Testis (tissue), 2 donors: ENCODE measurements at regions not wholly inside any gene's neighbourhood (a gene's known extent, or its start where the extent isn't known, plus 50 kb on each side); places are given as distances from the start of the nearest gene placed in this dataset.
"Not testable (repeated sequence)": the region's sequence is repeated elsewhere in the genome, so short reads cannot be mapped to it uniquely, and the experiment has no call there.

Experiments used
- DNase-seq: peaks from one replicate; pipeline ENCODE4 v3.0.0-alpha.2; 2019
- H3K27ac ChIP-seq, 2 donors: fragments of 200-600 bp; sonication (generic); one replicate each; pipeline ENCODE4 v1.5.1; 2019
- H3K27me3 ChIP-seq: fragments of 200-600 bp; sonication (generic); one replicate; pipeline ENCODE4 v1.5.1; 2019
- H3K36me3 ChIP-seq: fragments of 200-600 bp; sonication (generic); one replicate; pipeline ENCODE4 v1.5.1; 2017; ENCODE audit warnings: low read depth; ENCODE audit errors: missing control alignments
- H3K4me1 ChIP-seq: fragments of 200-600 bp; sonication (generic); one replicate; pipeline ENCODE4 v1.5.1; 2019
- H3K4me3 ChIP-seq, 2 donors: fragments of 200-600 bp; sonication (generic); one replicate each; pipeline ENCODE4 v1.5.1; 2017 to 2019
- H3K9me3 ChIP-seq: fragments of 200-600 bp; sonication (generic); one replicate; pipeline ENCODE4 v1.5.1; 2017
- CTCF ChIP-seq, 3 experiments: fragments of 450-650 bp in 2 of 3; fragments of 200-600 bp in 1 of 3; sonication (generic) in 1 of 3; IDR thresholded peaks; one replicate each; pipeline ENCODE4 v1.5.1; 2016 to 2019; ENCODE audit warnings: antibody characterized with exemption in 3 of 3, mild to moderate bottlenecking in 2 of 3, moderate library complexity in 1 of 3
- POLR2A ChIP-seq: fragments of 450-650 bp; IDR thresholded peaks from one replicate; pipeline ENCODE4 v1.6.1; 2017; ENCODE audit warnings: antibody characterized with exemption, mild to moderate bottlenecking, moderate library complexity
- WGBS, 2 donors: methylation state at CpG; one replicate each; pipeline ENCODE4 v1.1.5; 2018; 5-methylcytosine and 5-hydroxymethylcytosine counted together
- intact Hi-C: fragments of 100-400 bp; cut with DNase I; formaldehyde crosslinking; loops from one replicate; pipeline ENCODE4 v1.15.1; 2023; ENCODE audit warnings: low total_unique reads

- WGBS, 2 donors: 89 to 91% methylated on average over 6 of the region's 6 CpGs
- Histone ChIP-seq H3K4me1 (peaks cover 6% of the 10 kb centered on the region), H3K9me3 (no peaks in the 10 kb centered on the region), H3K4me3 (no peak overlapping the region), H3K36me3 (no peaks in the 10 kb centered on the region), H3K27me3 (no peaks in the 10 kb centered on the region), H3K27ac (no peak overlapping the region)
- intact Hi-C loops: no loop called here
- DNase-seq: no peak
- TF ChIP-seq POLR2A (no peak), CTCF (IDR thresholded peaks at IDR 0.05) (no peak)
These were observed 430.6 kb upstream of the ID2 start for GRCh38 chr2:8251291-8251690.

GRCh38 chr2:8251856-8252255 lies 430.0 kb upstream of the ID2 start:
- no peak for DNase-seq

GRCh38 chr2:8252997-8253694 lies 428.7 kb upstream of the ID2 start:
- intact Hi-C loops: no loop called here
- WGBS, 2 donors: 77 to 85% methylated on average over 10 of the region's 10 CpGs
- no peak overlapping the region for H3K4me3 ChIP-seq
- TF ChIP-seq CTCF (IDR thresholded peaks at IDR 0.05): no peak
- TF ChIP-seq POLR2A: no peak
- H3K9me3 ChIP-seq: no peaks in the 10 kb centered on the region
- no peaks in the 10 kb centered on the region for H3K27me3 ChIP-seq
- no peak for DNase-seq
- H3K36me3 ChIP-seq: no peaks in the 10 kb centered on the region
- no peaks in the 10 kb centered on the region for H3K4me1 ChIP-seq
- H3K27ac ChIP-seq: no peak overlapping the region

More at GRCh38 chr2:8251856-8252255, 430.0 kb upstream of the ID2 start:
- Histone ChIP-seq H3K36me3 (no peaks in the 10 kb centered on the region), H3K4me3 (no peak overlapping the region), H3K27me3 (no peaks in the 10 kb centered on the region), H3K4me1 (peaks cover 6% of the 10 kb centered on the region), H3K9me3 (no peaks in the 10 kb centered on the region), H3K27ac (no peak overlapping the region)
- intact Hi-C loops: no loop called here
- WGBS, 2 donors: 91 to 94% methylated on average over 7 of the region's 7 CpGs
- no peak for TF ChIP-seq POLR2A
- no peak for TF ChIP-seq CTCF (IDR thresholded peaks at IDR 0.05)

- Histone ChIP-seq H3K27ac (no peak overlapping the region), H3K4me3 (no peak overlapping the region), H3K27me3 (no peaks in the 10 kb centered on the region), H3K9me3 (no peaks in the 10 kb centered on the region), H3K36me3 (no peaks in the 10 kb centered on the region), H3K4me1 (no peaks in the 10 kb centered on the region)
- DNase-seq: no peak
- intact Hi-C loops: no loop called here
- no peak for TF ChIP-seq CTCF (IDR thresholded peaks at IDR 0.05)
- no peak for TF ChIP-seq POLR2A
- 98 to 100% methylated on average over 2 of the region's 2 CpGs for WGBS, 2 donors
These were observed 428.1 kb upstream of the ID2 start for GRCh38 chr2:8253781-8254180.

GRCh38 chr2:8254214-8254613 lies 427.6 kb upstream of the ID2 start:
- H3K9me3 ChIP-seq, H3K27me3 ChIP-seq, H3K4me1 ChIP-seq, H3K27ac ChIP-seq, H3K4me3 ChIP-seq, DNase-seq, intact Hi-C loops, H3K36me3 ChIP-seq: not testable (repeated sequence)
